ENCODE measurements at regions not wholly inside any gene's neighbourhood (a gene's known extent, or its start where the extent isn't known, plus 50 kb on each side); places are given as distances from the start of the nearest gene placed in this dataset.

GRCh38 chr9:121559183-121559582, 59.5 kb upstream of the GGTA1 start:
- TF ChIP-seq EZH2 (IDR thresholded peaks at IDR 0.05; ENCODE audit: insufficient read depth, poor library complexity, severe bottlenecking): no peak
- TF ChIP-seq EZH2phosphoT487 (IDR thresholded peaks at IDR 0.05; ENCODE audit: insufficient read depth, low read depth): no peak

Data from GM23248 (cell line).